T-cell (primary cell): ENCODE measurements at regions not wholly inside any gene's neighbourhood (a gene's known extent, or its start where the extent isn't known, plus 50 kb on each side); places are given as distances from the start of the nearest gene placed in this dataset.
"Not testable (repeated sequence)": the region's sequence is repeated elsewhere in the genome, so short reads cannot be mapped to it uniquely, and the experiment has no call there.

Experiments used
- ATAC-seq, 4 experiments: fragments of 200-7000 bp in 3 of 4; fragments of 150-1000 bp in 1 of 4; cut with Tn5 transposase; replicated peaks in 1 of 4; 1 replicate in 3 of 4; 2 replicates in 1 of 4; pipeline ENCODE4 v1.10.0; 2021; ENCODE audit warnings: moderate library complexity in 3 of 4, mild to moderate bottlenecking in 2 of 4, moderate number of reproducible peaks in 1 of 4
- CTCF ChIA-PET, 2 donors: fragments of 300-600 bp; sonication (Branson Sonifier 250); formaldehyde crosslinking; loops; one replicate each; lab custom pipeline; 2022; ENCODE audit warnings: antibody characterized with exemption in 2 of 2; lab: Charles Lee
- POLR2A ChIA-PET, 2 donors: fragments of 300-600 bp; sonication (Branson Sonifier 250); formaldehyde crosslinking; loops; one replicate each; lab custom pipeline; 2022; ENCODE audit warnings: antibody characterized with exemption in 2 of 2; lab: Charles Lee
- DNase-seq, 35 experiments: peaks; one replicate each; pipeline versions ENCODE4 v3.0.0 to v3.0.0-alpha.2; 2013 to 2023
- H3K27ac ChIP-seq: one replicate; pipeline ENCODE4 v1.5.1; 2013; ENCODE audit warnings: low read length
- H3K27me3 ChIP-seq, 2 experiments: replicated peaks in 1 of 2; 1 replicate in 1 of 2; 2 replicates in 1 of 2; pipeline versions ENCODE4 v1.6.1 to v1.7.0; 2013; ENCODE audit warnings: low read length in 1 of 2, mixed read lengths in 1 of 2; ENCODE audit not compliant: control insufficient read depth in 2 of 2, insufficient read depth in 2 of 2; ENCODE audit errors: extremely low read depth in 1 of 2
- H3K36me3 ChIP-seq, 2 donors: 1 replicate in 1 of 2; 2 replicates in 1 of 2; pipeline versions ENCODE4 v1.6.1 to v1.7.0; 2013; ENCODE audit warnings: low read length in 1 of 2; ENCODE audit not compliant: control insufficient read depth in 2 of 2, insufficient read depth in 1 of 2; ENCODE audit errors: extremely low read depth in 1 of 2
- H3K4me1 ChIP-seq, 2 experiments: 1 replicate in 1 of 2; 2 replicates in 1 of 2; pipeline versions ENCODE4 v1.6.1 to v1.7.0; 2013; ENCODE audit warnings: low read length in 2 of 2, mixed read lengths in 1 of 2; ENCODE audit not compliant: insufficient read depth in 2 of 2, control insufficient read depth in 1 of 2; ENCODE audit errors: extremely low read depth in 1 of 2
- H3K4me3 ChIP-seq, 2 donors: 1 replicate in 1 of 2; 2 replicates in 1 of 2; pipeline versions ENCODE4 v1.5.1 to v1.7.0; 2013; ENCODE audit warnings: mild to moderate bottlenecking in 2 of 2, low read length in 1 of 2, moderate library complexity in 1 of 2; ENCODE audit not compliant: control insufficient read depth in 1 of 2; ENCODE audit errors: extremely low read depth in 1 of 2
- H3K9me3 ChIP-seq: 2 replicates; pipeline ENCODE4 v1.7.0; 2013
- H3K27ac Mint-ChIP-seq, 2 donors: one replicate each; pipeline ENCODE4 v1.8.0; 2020 to 2021; ENCODE audit warnings: mild to moderate bottlenecking in 2 of 2, mixed read lengths in 2 of 2
- H3K27me3 Mint-ChIP-seq, 2 donors: one replicate each; pipeline ENCODE4 v1.8.0; 2021 to 2022; ENCODE audit warnings: mixed read lengths in 2 of 2
- H3K36me3 Mint-ChIP-seq: one replicate; pipeline ENCODE4 v1.8.0; 2021; ENCODE audit warnings: mixed read lengths
- H3K4me1 Mint-ChIP-seq, 3 donors: one replicate each; pipeline ENCODE4 v1.8.0; 2020 to 2022; ENCODE audit warnings: mixed read lengths in 3 of 3, mild to moderate bottlenecking in 1 of 3
- H3K4me3 Mint-ChIP-seq, 3 donors: one replicate each; pipeline ENCODE4 v1.8.0; 2020 to 2022; ENCODE audit warnings: mild to moderate bottlenecking in 3 of 3, mixed read lengths in 3 of 3, moderate library complexity in 3 of 3
- H3K9me3 Mint-ChIP-seq, 3 donors: one replicate each; pipeline ENCODE4 v1.8.0; 2020 to 2022; ENCODE audit warnings: mixed read lengths in 3 of 3
- WGBS: methylation state at CpG from one replicate; pipeline ENCODE4 v1.1.5; 2013; ENCODE audit warnings: missing lambda C conversion rate; ENCODE audit not compliant: insufficient coverage; 5-methylcytosine and 5-hydroxymethylcytosine counted together

DNA sequence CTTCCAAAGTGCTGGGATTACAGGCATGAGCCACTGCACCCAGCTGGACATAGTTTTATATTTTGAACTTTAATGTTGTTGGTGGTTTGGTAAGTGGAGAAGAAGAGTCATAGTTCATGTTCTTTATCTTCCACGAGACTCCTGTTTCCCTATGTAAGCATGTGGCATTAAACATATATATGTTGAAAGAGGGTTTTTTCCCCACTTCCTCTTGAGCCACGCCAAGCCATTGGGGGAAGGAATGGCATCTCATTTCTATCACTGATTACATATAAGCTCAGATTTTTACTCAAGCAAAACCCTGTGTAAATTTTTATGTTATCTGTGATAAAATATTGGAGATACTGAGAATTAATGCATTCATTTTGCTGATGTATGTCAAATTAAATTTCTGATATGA is 300.4 kb downstream of the PHF14 start:
- DNase-seq (no peak), ATAC-seq (no peak)
- POLR2A ChIA-PET: no interaction called here
- H3K9me3 Mint-ChIP-seq: peaks cover 0 to 3% (median 0%) of the 10 kb centered on the region in 3 donors
- Histone ChIP-seq H3K36me3 (no peaks in the 10 kb centered on the region), H3K27ac (no peak overlapping the region), H3K4me1 (no peaks in the 10 kb centered on the region), H3K9me3 (no peaks in the 10 kb centered on the region), H3K27me3 (no peaks in the 10 kb centered on the region), H3K4me3 (no peak overlapping the region)
- H3K4me1 Mint-ChIP-seq: no peaks in the 10 kb centered on the region
- no peaks in the 10 kb centered on the region for H3K36me3 Mint-ChIP-seq
- CTCF ChIA-PET: interaction anchor here in 1 of 2 donors (0.6 kb wide), 1 partner anchor 60 kb away, joined by 3 read pairs; no protein-coding TSS in a partner anchor
- no CpG with 5 or more reads among the region's 2 CpGs for WGBS
- no peak overlapping the region for H3K4me3 Mint-ChIP-seq
- H3K27me3 Mint-ChIP-seq: peaks cover 0 to 3% of the 10 kb centered on the region in 2 donors
- no peak overlapping the region for H3K27ac Mint-ChIP-seq

DNA sequence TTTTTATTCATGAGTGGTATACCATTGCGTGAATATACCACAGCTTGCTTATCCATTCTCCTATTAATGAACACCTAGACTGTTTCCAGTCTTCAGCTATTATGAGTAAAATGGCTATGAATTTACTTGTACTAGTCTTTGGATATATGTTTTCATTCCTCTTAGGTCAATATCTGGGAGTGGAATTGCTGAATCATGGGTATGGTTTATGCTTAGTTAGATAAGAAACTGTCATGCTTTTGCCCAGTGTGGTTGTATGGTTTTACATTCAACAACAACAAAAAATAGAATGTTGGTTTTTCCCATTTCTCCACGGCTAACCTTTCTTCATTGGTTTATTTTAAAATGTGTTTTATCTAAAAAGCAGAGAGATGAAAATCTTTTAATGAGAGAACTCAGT is 308.3 kb downstream of the PHF14 start:
- no peak overlapping the region for H3K27ac ChIP-seq
- no peaks in the 10 kb centered on the region for H3K9me3 ChIP-seq
- Mint-ChIP-seq H3K4me1 (no peaks in the 10 kb centered on the region), H3K9me3 (peaks cover 0 to 5% (median 2%) of the 10 kb centered on the region in 3 donors), H3K27me3 (no peaks in the 10 kb centered on the region), H3K36me3 (no peaks in the 10 kb centered on the region), H3K27ac (no peak overlapping the region), H3K4me3 (no peak overlapping the region)
- H3K27me3 ChIP-seq: no peaks in the 10 kb centered on the region
- DNase-seq (no peak), ATAC-seq (no peak)
- ChIA-PET POLR2A (no interaction called here), CTCF (no interaction called here)
- no peak overlapping the region for H3K4me3 ChIP-seq
- H3K4me1 ChIP-seq: no peaks in the 10 kb centered on the region
- no CpG with 5 or more reads among the region's 2 CpGs for WGBS
- no peaks in the 10 kb centered on the region for H3K36me3 ChIP-seq

DNA sequence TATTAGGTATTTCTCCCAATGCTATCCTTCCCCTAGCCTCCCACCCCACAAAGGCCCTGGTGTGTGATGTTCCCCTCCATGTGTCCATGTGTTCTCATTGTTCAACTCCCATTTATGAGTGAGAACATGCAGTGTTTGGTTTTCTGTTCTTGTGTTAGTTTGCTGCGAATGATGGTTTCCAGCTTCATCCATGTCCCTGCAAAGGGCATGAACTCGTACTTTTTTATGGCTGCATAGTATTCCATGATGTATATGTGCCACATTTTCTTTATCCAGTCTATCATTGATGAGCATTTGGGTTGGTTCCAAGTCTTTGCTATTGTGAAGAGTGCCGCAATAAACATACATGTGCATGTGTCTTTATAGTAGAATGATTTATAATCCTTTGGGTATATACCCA is 309.9 kb downstream of the PHF14 start:
- ATAC-seq, H3K36me3 Mint-ChIP-seq, POLR2A ChIA-PET, H3K27ac ChIP-seq, H3K27me3 ChIP-seq, DNase-seq, H3K4me3 ChIP-seq, H3K4me1 Mint-ChIP-seq, H3K9me3 ChIP-seq, H3K27me3 Mint-ChIP-seq, H3K27ac Mint-ChIP-seq, H3K4me1 ChIP-seq, H3K36me3 ChIP-seq, H3K4me3 Mint-ChIP-seq, CTCF ChIA-PET, H3K9me3 Mint-ChIP-seq: not testable (repeated sequence)
- WGBS: no CpG with 5 or more reads among the region's 3 CpGs

DNA sequence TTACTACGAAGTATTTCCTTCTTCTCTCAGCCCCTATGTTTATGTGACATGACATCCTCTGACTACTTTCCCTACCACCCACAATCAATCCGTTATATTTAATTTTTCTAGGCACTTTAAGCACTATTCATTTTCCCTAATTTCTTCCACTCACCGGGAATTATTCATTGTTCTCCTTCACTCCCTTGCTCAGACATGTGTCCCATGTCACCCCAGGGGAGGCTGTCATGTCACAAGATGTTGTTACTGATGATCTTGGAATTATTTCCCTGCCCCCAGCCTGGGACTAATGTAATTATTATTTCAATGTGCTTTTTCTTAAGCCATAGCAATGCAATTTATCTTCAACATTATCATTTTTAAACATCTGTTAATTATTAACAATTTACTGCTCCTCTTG is 317.2 kb downstream of the PHF14 start:
- CTCF ChIA-PET: no interaction called here
- Mint-ChIP-seq H3K27me3 (peaks cover 0 to 8% of the 10 kb centered on the region in 2 donors), H3K4me3 (no peak overlapping the region), H3K9me3 (peaks cover 0 to 9% (median 5%) of the 10 kb centered on the region in 3 donors), H3K4me1 (no peaks in the 10 kb centered on the region), H3K27ac (no peak overlapping the region), H3K36me3 (no peaks in the 10 kb centered on the region)
- POLR2A ChIA-PET: no interaction called here
- no peak overlapping the region for H3K27ac ChIP-seq
- H3K4me3 ChIP-seq: no peak overlapping the region
- 66% methylated on average over 2 of the region's 3 CpGs for WGBS
- H3K4me1 ChIP-seq: no peaks in the 10 kb centered on the region
- H3K9me3 ChIP-seq: no peaks in the 10 kb centered on the region
- no peaks in the 10 kb centered on the region for H3K36me3 ChIP-seq
- no peaks in the 10 kb centered on the region for H3K27me3 ChIP-seq
- ATAC-seq (no peak), DNase-seq (no peak)

DNA sequence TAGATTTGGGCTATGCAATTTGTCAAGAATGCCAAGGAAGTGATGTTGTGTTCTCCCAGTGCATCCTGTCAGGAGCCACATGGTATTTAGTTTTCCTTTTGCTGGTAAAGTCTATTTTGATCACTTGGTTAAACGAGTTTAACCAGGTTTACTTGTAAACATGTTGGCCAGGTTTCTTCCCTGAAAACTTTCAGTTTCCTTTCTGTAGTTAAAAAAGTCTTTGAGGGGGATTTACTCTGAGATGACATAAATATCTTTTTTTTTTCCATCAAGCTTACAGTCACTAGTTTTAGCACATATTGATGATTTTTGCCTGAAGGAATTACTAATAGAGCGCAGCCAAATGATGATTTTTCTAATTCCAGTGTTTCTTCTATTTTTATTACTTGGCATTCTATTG is 320.5 kb downstream of the PHF14 start:
- H3K4me1 Mint-ChIP-seq: no peaks in the 10 kb centered on the region
- no peak overlapping the region for H3K27ac ChIP-seq
- CTCF ChIA-PET: no interaction called here
- H3K4me3 Mint-ChIP-seq: no peak overlapping the region
- no peak overlapping the region for H3K27ac Mint-ChIP-seq
- no peaks in the 10 kb centered on the region for H3K36me3 ChIP-seq
- H3K4me1 ChIP-seq: no peaks in the 10 kb centered on the region
- ATAC-seq (no peak), DNase-seq (no peak)
- no peak overlapping the region for H3K4me3 ChIP-seq
- H3K27me3 ChIP-seq: no peaks in the 10 kb centered on the region
- no peaks in the 10 kb centered on the region for H3K9me3 ChIP-seq
- WGBS: no CpG with 5 or more reads among the region's 2 CpGs
- POLR2A ChIA-PET: no interaction called here
- peaks cover 0 to 4% of the 10 kb centered on the region in 2 donors for H3K27me3 Mint-ChIP-seq
- H3K9me3 Mint-ChIP-seq: no peaks in the 10 kb centered on the region
- H3K36me3 Mint-ChIP-seq: no peaks in the 10 kb centered on the region

DNA sequence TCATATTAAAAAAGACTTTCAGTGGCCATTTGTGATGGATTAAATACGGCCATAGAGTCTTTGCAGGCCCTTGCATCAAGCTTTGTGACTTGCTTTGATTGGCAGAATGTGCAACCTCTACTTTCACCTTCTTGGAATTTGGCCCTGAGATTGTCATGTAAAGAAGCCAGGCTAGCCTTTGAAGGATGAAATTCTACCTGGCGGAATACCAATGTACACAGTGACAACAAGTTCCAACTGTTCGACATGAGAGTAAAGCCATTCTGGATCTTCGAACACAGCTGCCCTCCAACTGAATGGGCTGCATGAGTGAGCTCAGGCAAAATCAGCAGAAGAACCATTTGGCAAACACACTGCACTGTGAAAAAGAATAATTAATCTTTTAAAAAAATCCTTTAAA is 321.3 kb downstream of the PHF14 start:
- Histone ChIP-seq H3K4me1 (no peaks in the 10 kb centered on the region), H3K27ac (no peak overlapping the region), H3K27me3 (no peaks in the 10 kb centered on the region), H3K36me3 (no peaks in the 10 kb centered on the region), H3K9me3 (no peaks in the 10 kb centered on the region), H3K4me3 (no peak overlapping the region)
- Mint-ChIP-seq H3K36me3 (no peaks in the 10 kb centered on the region), H3K9me3 (no peaks in the 10 kb centered on the region), H3K4me1 (no peaks in the 10 kb centered on the region), H3K27ac (no peak overlapping the region), H3K4me3 (no peak overlapping the region), H3K27me3 (peaks cover 0 to 4% of the 10 kb centered on the region in 2 donors)
- POLR2A ChIA-PET: no interaction called here
- WGBS: 93% methylated on average over 2 of the region's 4 CpGs
- ATAC-seq: no peak
- no peak for DNase-seq
- CTCF ChIA-PET: no interaction called here

DNA sequence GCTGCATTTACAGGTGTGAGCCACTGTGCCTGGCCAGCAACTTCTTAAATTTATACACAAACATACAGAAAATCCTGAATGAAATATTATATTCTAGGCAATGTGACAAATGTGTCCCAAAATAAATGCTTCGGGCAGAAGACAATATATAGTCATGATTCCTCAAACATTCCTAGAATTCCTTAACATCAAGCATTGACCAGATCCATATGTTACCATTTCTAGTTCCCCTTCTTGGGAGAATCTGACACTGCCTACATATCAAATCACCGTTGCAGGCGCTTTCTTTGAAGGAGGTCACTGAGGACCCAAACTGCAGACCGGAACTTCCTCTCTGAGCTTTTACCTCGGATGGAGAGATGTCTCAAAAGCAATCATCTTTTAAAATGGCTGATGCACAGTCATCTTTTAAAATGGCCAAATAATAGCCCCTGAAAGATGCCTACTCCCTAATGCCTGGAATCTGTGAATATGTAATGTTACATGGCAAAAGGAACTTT is 323.5 kb downstream of the PHF14 start:
- H3K4me1 ChIP-seq: no peaks in the 10 kb centered on the region
- no peak for DNase-seq
- H3K4me1 Mint-ChIP-seq: no peaks in the 10 kb centered on the region
- ATAC-seq: no peak
- H3K27me3 ChIP-seq: no peaks in the 10 kb centered on the region
- H3K36me3 ChIP-seq: no peaks in the 10 kb centered on the region
- POLR2A ChIA-PET: no interaction called here
- H3K27ac Mint-ChIP-seq: no peak overlapping the region
- no peaks in the 10 kb centered on the region for H3K36me3 Mint-ChIP-seq
- no peak overlapping the region for H3K4me3 Mint-ChIP-seq
- CTCF ChIA-PET: no interaction called here
- H3K9me3 ChIP-seq: no peaks in the 10 kb centered on the region
- no peaks in the 10 kb centered on the region for H3K27me3 Mint-ChIP-seq
- 100% methylated on average over 1 of the region's 5 CpGs for WGBS
- H3K4me3 ChIP-seq: no peak overlapping the region
- H3K27ac ChIP-seq: no peak overlapping the region
- H3K9me3 Mint-ChIP-seq: no peaks in the 10 kb centered on the region
